ENCODE measurements at regions not wholly inside any gene's neighbourhood (a gene's known extent, or its start where the extent isn't known, plus 50 kb on each side); places are given as distances from the start of the nearest gene placed in this dataset.
A peak's percentile ranks its signal among the peaks of the same experiment; 100 is the strongest.

DNA sequence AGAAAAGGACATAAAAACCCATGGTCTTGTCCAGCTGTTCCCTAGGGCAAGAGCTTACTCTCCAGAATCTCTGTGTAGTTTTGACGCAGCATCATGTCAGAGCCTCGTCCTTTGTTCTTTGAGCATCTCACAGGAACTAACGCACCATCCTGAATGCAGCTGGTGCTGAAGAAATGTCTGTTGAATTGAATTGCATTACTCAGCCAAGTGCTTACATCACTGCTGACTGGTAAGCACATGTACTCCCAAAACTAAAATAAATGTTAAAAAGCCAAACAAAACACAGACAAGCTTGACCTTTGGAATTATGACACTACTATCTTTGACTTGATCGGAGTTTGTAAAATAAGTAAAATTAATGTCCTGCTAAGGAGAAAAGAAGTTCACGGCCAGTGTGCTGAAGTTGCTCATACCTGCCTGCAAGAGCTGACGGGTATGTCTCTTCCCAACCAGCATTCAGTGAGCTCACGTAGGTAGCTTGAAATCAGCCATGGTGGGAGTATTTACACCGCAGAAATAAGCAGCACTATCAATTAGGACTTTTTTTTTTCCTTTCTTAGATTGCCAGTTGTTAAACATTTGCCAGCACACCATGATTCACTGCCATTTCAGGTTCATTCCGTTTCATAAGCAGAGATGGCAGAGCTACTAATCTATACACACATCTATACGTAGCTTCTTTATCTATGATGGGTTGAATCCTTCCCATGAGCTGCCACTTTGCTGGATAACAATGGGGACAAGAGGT lies 310.6 kb upstream of the MSX2 start:
- H3K27me3 Mint-ChIP-seq (ENCODE audit: unreplicated experiment): peaks cover under 1% of the 10 kb centered on the region
- H3K36me3 Mint-ChIP-seq (ENCODE audit: low read depth, unreplicated experiment): no peaks in the 10 kb centered on the region
- no peaks in the 10 kb centered on the region for H3K9me3 Mint-ChIP-seq (ENCODE audit: unreplicated experiment)
- no peaks in the 10 kb centered on the region for H3K4me1 Mint-ChIP-seq (ENCODE audit: unreplicated experiment)
- no peak overlapping the region for H3K4me3 Mint-ChIP-seq (ENCODE audit: unreplicated experiment)
- H3K27ac Mint-ChIP-seq (ENCODE audit: unreplicated experiment): no peak overlapping the region
- no peak for DNase-seq (ENCODE audit: low spot score)
- TF ChIP-seq, protein P1, sequence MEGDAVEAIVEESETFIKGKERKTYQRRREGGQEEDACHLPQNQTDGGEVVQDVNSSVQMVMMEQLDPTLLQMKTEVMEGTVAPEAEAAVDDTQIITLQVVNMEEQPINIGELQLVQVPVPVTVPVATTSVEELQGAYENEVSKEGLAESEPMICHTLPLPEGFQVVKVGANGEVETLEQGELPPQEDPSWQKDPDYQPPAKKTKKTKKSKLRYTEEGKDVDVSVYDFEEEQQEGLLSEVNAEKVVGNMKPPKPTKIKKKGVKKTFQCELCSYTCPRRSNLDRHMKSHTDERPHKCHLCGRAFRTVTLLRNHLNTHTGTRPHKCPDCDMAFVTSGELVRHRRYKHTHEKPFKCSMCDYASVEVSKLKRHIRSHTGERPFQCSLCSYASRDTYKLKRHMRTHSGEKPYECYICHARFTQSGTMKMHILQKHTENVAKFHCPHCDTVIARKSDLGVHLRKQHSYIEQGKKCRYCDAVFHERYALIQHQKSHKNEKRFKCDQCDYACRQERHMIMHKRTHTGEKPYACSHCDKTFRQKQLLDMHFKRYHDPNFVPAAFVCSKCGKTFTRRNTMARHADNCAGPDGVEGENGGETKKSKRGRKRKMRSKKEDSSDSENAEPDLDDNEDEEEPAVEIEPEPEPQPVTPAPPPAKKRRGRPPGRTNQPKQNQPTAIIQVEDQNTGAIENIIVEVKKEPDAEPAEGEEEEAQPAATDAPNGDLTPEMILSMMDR (IDR thresholded peaks at IDR 0.05; ENCODE audit: unreplicated experiment): no peak

DNA sequence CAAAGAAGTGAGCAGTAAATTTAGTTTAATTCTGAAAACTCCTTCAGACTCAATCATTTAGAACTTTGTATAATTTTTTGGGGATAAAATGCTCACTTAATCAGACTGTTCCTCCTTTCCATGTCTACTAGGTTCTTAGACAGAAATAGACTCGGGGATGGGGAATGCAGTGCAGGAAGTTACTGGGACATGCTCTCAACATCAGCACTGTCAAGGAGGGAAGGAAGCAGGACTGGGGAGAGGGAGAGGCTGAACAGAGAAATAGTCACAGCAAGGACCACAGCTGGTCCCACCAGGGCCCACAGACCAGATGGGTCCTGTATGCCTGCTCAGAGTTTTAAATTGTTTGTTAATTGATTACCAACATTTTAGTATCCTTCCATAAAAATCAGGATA lies 310.1 kb upstream of the MSX2 start:
- H3K4me1 Mint-ChIP-seq (ENCODE audit: unreplicated experiment): peaks cover under 1% of the 10 kb centered on the region
- H3K4me3 Mint-ChIP-seq (ENCODE audit: unreplicated experiment): no peak overlapping the region
- no peaks in the 10 kb centered on the region for H3K9me3 Mint-ChIP-seq (ENCODE audit: unreplicated experiment)
- TF ChIP-seq, protein P1 (IDR thresholded peaks at IDR 0.05; ENCODE audit: unreplicated experiment): no peak
- no peaks in the 10 kb centered on the region for H3K36me3 Mint-ChIP-seq (ENCODE audit: low read depth, unreplicated experiment)
- no peak overlapping the region for H3K27ac Mint-ChIP-seq (ENCODE audit: unreplicated experiment)
- DNase-seq (ENCODE audit: low spot score): no peak
- peaks cover 2% of the 10 kb centered on the region for H3K27me3 Mint-ChIP-seq (ENCODE audit: unreplicated experiment)

DNA sequence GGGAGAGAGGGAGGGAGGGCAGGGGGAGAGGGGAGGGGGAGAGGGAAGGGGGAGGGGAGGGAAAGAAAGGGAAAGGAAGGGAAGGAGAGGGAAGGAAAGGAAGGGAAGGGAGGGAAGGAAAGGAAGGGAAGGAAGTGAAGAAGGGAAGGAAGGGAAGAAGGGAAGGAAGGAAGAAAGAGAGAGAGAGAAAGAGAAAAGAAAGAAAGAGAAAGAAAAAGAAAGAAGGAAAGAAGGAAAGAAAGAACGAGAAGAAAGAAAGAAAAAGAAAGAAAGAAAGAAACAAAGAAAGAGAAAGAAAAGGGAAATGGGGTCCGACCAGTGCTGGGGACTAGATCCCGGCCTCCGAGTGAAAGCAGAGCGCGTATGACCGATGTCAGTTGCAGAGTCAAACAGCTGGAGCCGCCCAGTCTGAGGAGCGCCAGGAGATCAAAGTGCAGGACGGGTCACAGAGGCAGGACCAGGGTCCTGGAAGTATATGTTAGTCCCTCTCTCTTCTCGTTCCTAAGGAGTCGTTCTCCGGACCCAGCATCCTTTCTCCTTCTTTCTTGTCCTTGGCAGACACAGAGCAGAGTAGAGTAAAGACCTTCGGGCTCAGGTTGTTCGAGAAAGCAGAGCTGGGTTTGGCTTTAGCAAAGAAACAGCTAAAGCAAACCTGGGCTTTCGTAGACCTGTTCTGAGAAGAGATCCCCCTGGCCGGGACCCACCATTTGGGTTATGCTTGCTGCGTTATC lies 305.4 kb upstream of the MSX2 start:
- Mint-ChIP-seq H3K27me3 (ENCODE audit: unreplicated experiment) (peaks cover 2% of the 10 kb centered on the region), H3K4me3 (ENCODE audit: unreplicated experiment) (no peak overlapping the region), H3K4me1 (ENCODE audit: unreplicated experiment) (peaks cover 6% of the 10 kb centered on the region), H3K27ac (ENCODE audit: unreplicated experiment) (no peak overlapping the region), H3K36me3 (ENCODE audit: low read depth, unreplicated experiment) (no peaks in the 10 kb centered on the region), H3K9me3 (ENCODE audit: unreplicated experiment) (no peaks in the 10 kb centered on the region)
- DNase-seq (ENCODE audit: low spot score): no peak
- TF ChIP-seq, protein P1 (IDR thresholded peaks at IDR 0.05; ENCODE audit: unreplicated experiment): no peak

DNA sequence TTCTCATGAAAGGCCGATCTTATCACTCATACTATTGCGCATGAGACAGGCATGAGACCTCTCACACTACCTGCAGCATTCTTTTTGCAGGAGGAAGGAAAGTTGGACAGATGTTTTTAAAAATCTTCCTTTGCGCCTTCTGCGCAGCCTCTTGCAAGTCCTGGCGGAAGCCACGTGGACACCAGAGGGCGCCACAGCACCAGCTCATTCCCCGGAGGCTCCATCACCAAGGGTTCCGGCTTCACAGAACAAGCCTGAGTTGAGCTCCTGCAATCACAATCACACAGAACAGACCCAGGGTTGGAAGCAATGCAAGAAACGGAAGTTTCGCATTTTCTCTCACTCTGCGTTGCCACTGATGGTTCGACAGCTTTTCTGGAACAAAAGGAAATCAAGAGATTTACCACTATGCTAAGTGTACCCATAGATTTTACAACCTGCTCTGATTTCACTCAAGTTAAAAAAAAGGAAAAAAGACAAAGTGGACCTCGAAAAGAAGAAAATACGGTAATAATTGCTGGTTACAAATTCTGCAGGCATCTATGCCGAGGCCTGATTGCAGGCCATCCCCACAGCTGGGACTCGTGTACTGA lies 304.7 kb upstream of the MSX2 start:
- Mint-ChIP-seq H3K27ac (ENCODE audit: unreplicated experiment) (no peak overlapping the region), H3K36me3 (ENCODE audit: low read depth, unreplicated experiment) (no peaks in the 10 kb centered on the region), H3K27me3 (ENCODE audit: unreplicated experiment) (peaks cover 2% of the 10 kb centered on the region), H3K9me3 (ENCODE audit: unreplicated experiment) (no peaks in the 10 kb centered on the region), H3K4me3 (ENCODE audit: unreplicated experiment) (no peak overlapping the region), H3K4me1 (ENCODE audit: unreplicated experiment) (peaks cover 6% of the 10 kb centered on the region)
- DNase-seq (ENCODE audit: low spot score): peak; percentile 96
- TF ChIP-seq, protein P1 (IDR thresholded peaks at IDR 0.05; ENCODE audit: unreplicated experiment): peak; percentile 87
